A549 (cell line): ENCODE measurements at regions not wholly inside any gene's neighbourhood (a gene's known extent, or its start where the extent isn't known, plus 50 kb on each side); places are given as distances from the start of the nearest gene placed in this dataset.

Source experiments
- CEBPB ChIP-seq, 2 experiments: fragments of >200 bp in 1 of 2; sonication (Bioruptor Twin) in 1 of 2; formaldehyde crosslinking in 1 of 2; IDR thresholded peaks; 2 replicates each; pipeline ENCODE4 v1.6.1; 2012 to 2016
- CHD2 ChIP-seq: fragments of 150-350 bp; IDR thresholded peaks from 2 replicates; pipeline ENCODE4 v1.6.1; 2014; ENCODE audit warnings: low read length; ENCODE audit not compliant: partially characterized antibody
- FOXS1 ChIP-seq: fragments of 250-450 bp; sonication (Bioruptor Pico); IDR thresholded peaks from 2 replicates; pipeline ENCODE4 v1.5.0; 2020; ENCODE audit warnings: mild to moderate bottlenecking, moderate library complexity
- MAX ChIP-seq: IDR thresholded peaks from 2 replicates; pipeline ENCODE4 v1.6.1; 2012
- PHF8 ChIP-seq: fragments of 200-600 bp; sonication (generic); IDR thresholded peaks from 2 replicates; pipeline ENCODE4 v1.6.1; 2016; ENCODE audit warnings: low read depth, mild to moderate bottlenecking, antibody characterized with exemption, moderate library complexity, borderline replicate concordance
- POLR2AphosphoS2 ChIP-seq: conservative IDR thresholded peaks from 2 replicates; pipeline ENCODE4 v1.6.1; 2012; ENCODE audit warnings: low read length, improper control_type of control experiment, inconsistent platforms
- RCOR1 ChIP-seq: fragments of 150-350 bp; IDR thresholded peaks from 2 replicates; pipeline ENCODE4 v1.6.1; 2014; ENCODE audit warnings: antibody characterized with exemption, low read length, low read depth
- RFX5 ChIP-seq: fragments of 450-650 bp; IDR thresholded peaks from 2 replicates; pipeline ENCODE4 v1.7.1; 2014; ENCODE audit warnings: antibody characterized with exemption, mild to moderate bottlenecking, moderate library complexity
- SMC3 ChIP-seq: fragments of >200 bp; sonication (Bioruptor Twin); formaldehyde crosslinking; IDR thresholded peaks from 3 replicates; pipeline ENCODE4 v1.6.1; 2018; ENCODE audit warnings: inconsistent platforms
- TF ChIP-seq, protein P1 (sequence below): fragments of >200 bp; sonication (Bioruptor Twin); formaldehyde crosslinking; IDR thresholded peaks from 3 replicates; pipeline ENCODE4 v1.5.1; 2016
- TF ChIP-seq, protein P2 (sequence below): fragments of 250-450 bp; sonication (Bioruptor Pico); IDR thresholded peaks from 2 replicates; pipeline ENCODE4 v1.5.0; 2021; ENCODE audit warnings: mild to moderate bottlenecking, moderate library complexity, borderline replicate concordance

- TF ChIP-seq, protein P1, sequence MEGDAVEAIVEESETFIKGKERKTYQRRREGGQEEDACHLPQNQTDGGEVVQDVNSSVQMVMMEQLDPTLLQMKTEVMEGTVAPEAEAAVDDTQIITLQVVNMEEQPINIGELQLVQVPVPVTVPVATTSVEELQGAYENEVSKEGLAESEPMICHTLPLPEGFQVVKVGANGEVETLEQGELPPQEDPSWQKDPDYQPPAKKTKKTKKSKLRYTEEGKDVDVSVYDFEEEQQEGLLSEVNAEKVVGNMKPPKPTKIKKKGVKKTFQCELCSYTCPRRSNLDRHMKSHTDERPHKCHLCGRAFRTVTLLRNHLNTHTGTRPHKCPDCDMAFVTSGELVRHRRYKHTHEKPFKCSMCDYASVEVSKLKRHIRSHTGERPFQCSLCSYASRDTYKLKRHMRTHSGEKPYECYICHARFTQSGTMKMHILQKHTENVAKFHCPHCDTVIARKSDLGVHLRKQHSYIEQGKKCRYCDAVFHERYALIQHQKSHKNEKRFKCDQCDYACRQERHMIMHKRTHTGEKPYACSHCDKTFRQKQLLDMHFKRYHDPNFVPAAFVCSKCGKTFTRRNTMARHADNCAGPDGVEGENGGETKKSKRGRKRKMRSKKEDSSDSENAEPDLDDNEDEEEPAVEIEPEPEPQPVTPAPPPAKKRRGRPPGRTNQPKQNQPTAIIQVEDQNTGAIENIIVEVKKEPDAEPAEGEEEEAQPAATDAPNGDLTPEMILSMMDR = no peak
- TF ChIP-seq SMC3 = no peak
- no peak for TF ChIP-seq FOXS1 (CRISPR knock-in tag)
- TF ChIP-seq CHD2 = no peak
- no peak for TF ChIP-seq MAX
- TF ChIP-seq RFX5 = no peak
- TF ChIP-seq RCOR1 = no peak
- no peak for TF ChIP-seq POLR2AphosphoS2
- no peak for TF ChIP-seq CEBPB (IDR thresholded peaks at IDR 0.05)
- TF ChIP-seq, protein P2, sequence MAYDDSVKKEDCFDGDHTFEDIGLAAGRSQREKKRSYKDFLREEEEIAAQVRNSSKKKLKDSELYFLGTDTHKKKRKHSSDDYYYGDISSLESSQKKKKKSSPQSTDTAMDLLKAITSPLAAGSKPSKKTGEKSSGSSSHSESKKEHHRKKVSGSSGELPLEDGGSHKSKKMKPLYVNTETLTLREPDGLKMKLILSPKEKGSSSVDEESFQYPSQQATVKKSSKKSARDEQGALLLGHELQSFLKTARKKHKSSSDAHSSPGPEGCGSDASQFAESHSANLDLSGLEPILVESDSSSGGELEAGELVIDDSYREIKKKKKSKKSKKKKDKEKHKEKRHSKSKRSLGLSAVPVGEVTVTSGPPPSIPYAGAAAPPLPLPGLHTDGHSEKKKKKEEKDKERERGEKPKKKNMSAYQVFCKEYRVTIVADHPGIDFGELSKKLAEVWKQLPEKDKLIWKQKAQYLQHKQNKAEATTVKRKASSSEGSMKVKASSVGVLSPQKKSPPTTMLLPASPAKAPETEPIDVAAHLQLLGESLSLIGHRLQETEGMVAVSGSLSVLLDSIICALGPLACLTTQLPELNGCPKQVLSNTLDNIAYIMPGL (CRISPR knock-in tag) = no peak
- TF ChIP-seq PHF8 = no peak
Observed at GRCh38 chr6:150517175-150517574, 82.5 kb upstream of the PLEKHG1 start.
